Thoracic aorta (tissue), 2 donors: ENCODE measurements at regions not wholly inside any gene's neighbourhood (a gene's known extent, or its start where the extent isn't known, plus 50 kb on each side); places are given as distances from the start of the nearest gene placed in this dataset.

Source experiments
- ATAC-seq: fragments of 150-250 bp; one replicate; pipeline ENCODE4 v1.8.0; 2017; ENCODE audit warnings: low read depth; ENCODE audit not compliant: insufficient number of reproducible peaks, low FRiP score
- DNase-seq: peaks from one replicate; pipeline ENCODE4 v3.0.0-alpha.2; 2020; ENCODE audit warnings: low spot score
- H3K27ac ChIP-seq, 2 donors: fragments of 200-600 bp; sonication (generic); 1 replicate in 1 of 2; 2 replicates in 1 of 2; pipeline ENCODE4 v1.5.1; 2016; ENCODE audit warnings: mild to moderate bottlenecking in 2 of 2, moderate library complexity in 2 of 2
- H3K27me3 ChIP-seq: fragments of 200-600 bp; sonication (generic); replicated peaks from 2 replicates; pipeline ENCODE4 v1.6.0; 2016; ENCODE audit warnings: mild to moderate bottlenecking; ENCODE audit not compliant: insufficient read depth
- H3K36me3 ChIP-seq: fragments of 200-600 bp; sonication (generic); one replicate; pipeline ENCODE4 v1.5.1; 2016
- H3K4me1 ChIP-seq, 2 donors: fragments of 200-600 bp; sonication (generic); 1 replicate in 1 of 2; 2 replicates in 1 of 2; pipeline versions ENCODE4 v1.5.1 to v1.6.0; 2016; ENCODE audit warnings: low read depth in 2 of 2, mild to moderate bottlenecking in 1 of 2; ENCODE audit not compliant: control insufficient read depth in 1 of 2
- H3K4me3 ChIP-seq: fragments of 200-600 bp; sonication (generic); 2 replicates; pipeline ENCODE4 v1.5.1; 2016; ENCODE audit warnings: mild to moderate bottlenecking
- H3K9me3 ChIP-seq: fragments of 200-600 bp; sonication (generic); 2 replicates; pipeline ENCODE4 v1.5.1; 2016
- CTCF ChIP-seq: fragments of 200-600 bp; sonication (generic); IDR thresholded peaks from one replicate; pipeline ENCODE4 v1.5.1; 2019; ENCODE audit warnings: antibody characterized with exemption

- Histone ChIP-seq H3K4me1 (no peaks in the 10 kb centered on the region), H3K27me3 (no peaks in the 10 kb centered on the region), H3K36me3 (no peaks in the 10 kb centered on the region), H3K4me3 (no peak overlapping the region), H3K27ac (no peak overlapping the region), H3K9me3 (no peaks in the 10 kb centered on the region)
- DNase-seq (no peak), ATAC-seq (no peak)
- no peak for TF ChIP-seq CTCF
These were observed 428.7 kb upstream of the SGCD start for GRCh38 chr5:155898284-155898683.

GRCh38 chr5:155903791-155904190, 423.2 kb upstream of the SGCD start:
- H3K9me3 ChIP-seq: no peaks in the 10 kb centered on the region
- no peaks in the 10 kb centered on the region for H3K4me1 ChIP-seq
- H3K36me3 ChIP-seq: no peaks in the 10 kb centered on the region
- no peak overlapping the region for H3K27ac ChIP-seq
- no peaks in the 10 kb centered on the region for H3K27me3 ChIP-seq
- H3K4me3 ChIP-seq: no peak overlapping the region
- TF ChIP-seq CTCF: no peak
- no peak for ATAC-seq
- no peak for DNase-seq

GRCh38 chr5:155905364-155905763, 421.6 kb upstream of the SGCD start:
- ATAC-seq (no peak), DNase-seq (no peak)
- no peaks in the 10 kb centered on the region for H3K27me3 ChIP-seq
- H3K27ac ChIP-seq: no peak overlapping the region
- no peak overlapping the region for H3K4me3 ChIP-seq
- no peak for TF ChIP-seq CTCF
- no peaks in the 10 kb centered on the region for H3K4me1 ChIP-seq
- H3K9me3 ChIP-seq: no peaks in the 10 kb centered on the region
- H3K36me3 ChIP-seq: no peaks in the 10 kb centered on the region

- H3K9me3 ChIP-seq: no peaks in the 10 kb centered on the region
- DNase-seq (no peak), ATAC-seq (no peak)
- no peaks in the 10 kb centered on the region for H3K36me3 ChIP-seq
- no peaks in the 10 kb centered on the region for H3K4me1 ChIP-seq
- no peak for TF ChIP-seq CTCF
- no peak overlapping the region for H3K4me3 ChIP-seq
- no peak overlapping the region for H3K27ac ChIP-seq
- H3K27me3 ChIP-seq: no peaks in the 10 kb centered on the region
These were observed 420.9 kb upstream of the SGCD start for GRCh38 chr5:155906046-155906445.

- H3K4me1 ChIP-seq: no peaks in the 10 kb centered on the region
- no peaks in the 10 kb centered on the region for H3K36me3 ChIP-seq
- no peak overlapping the region for H3K27ac ChIP-seq
- no peak for ATAC-seq
- TF ChIP-seq CTCF: no peak
- H3K4me3 ChIP-seq: no peak overlapping the region
- DNase-seq: no peak
- H3K9me3 ChIP-seq: no peaks in the 10 kb centered on the region
- no peaks in the 10 kb centered on the region for H3K27me3 ChIP-seq
These were observed 418.4 kb upstream of the SGCD start for GRCh38 chr5:155908543-155908942.
